ENCODE measurements at regions not wholly inside any gene's neighbourhood (a gene's known extent, or its start where the extent isn't known, plus 50 kb on each side); places are given as distances from the start of the nearest gene placed in this dataset.

- no TSS peak for BruUV-seq (replicated peaks)
- Histone ChIP-seq H3K27ac (ENCODE audit: low read length) (no peak overlapping the region), H3K4me3 (ENCODE audit: low read depth in 2 of 2, low read length in 2 of 2) (no peak overlapping the region), H3K9me3 (ENCODE audit: control insufficient read depth, insufficient read depth, low read depth, low read length) (no peaks in the 10 kb centered on the region), H3K36me3 (ENCODE audit: control insufficient read depth, insufficient read depth, low read length) (no peaks in the 10 kb centered on the region), H3K4me1 (ENCODE audit: control insufficient read depth, insufficient read depth, low read length) (no peaks in the 10 kb centered on the region), H3K27me3 (ENCODE audit: control insufficient read depth, insufficient read depth, low read length) (no peaks in the 10 kb centered on the region)
- DNase-seq (ENCODE audit: low read depth, low spot score) = no peak
- ATAC-seq = no peak
- CTCF ChIA-PET = no interaction called here
- intact Hi-C loops (cut with micrococcal nuclease; ENCODE audit: unreplicated experiment) (no loop called here), in situ Hi-C loops (cut with HindIII; ENCODE audit: low pct_unique_long_range_greater_than_20kb, low sequenced_read_pairs) (no loop called here)
- POLR2A ChIA-PET = no interaction called here
- TF ChIP-seq POLR2AphosphoS5 (IDR thresholded peaks at IDR 0.05; ENCODE audit: low read depth, low read length) (no peak), TCF7L2 (IDR thresholded peaks at IDR 0.05; ENCODE audit: low read depth, low read length) (no peak), REST (IDR thresholded peaks at IDR 0.05; ENCODE audit: insufficient read depth in 1 of 2, low read depth in 2 of 2, low read length in 1 of 2) (no peak), CTCF (IDR thresholded peaks at IDR 0.05) (no peak), SIN3A (IDR thresholded peaks at IDR 0.05; ENCODE audit: borderline replicate concordance, insufficient read depth, low read depth, low read length) (no peak)
These were observed 787.8 kb downstream of the STIM2 start for GRCh38 chr4:27648416-27648815.

- Histone ChIP-seq H3K4me1 (ENCODE audit: control insufficient read depth, insufficient read depth, low read length) (no peaks in the 10 kb centered on the region), H3K4me3 (ENCODE audit: low read depth in 2 of 2, low read length in 2 of 2) (no peak overlapping the region), H3K27me3 (ENCODE audit: control insufficient read depth, insufficient read depth, low read length) (no peaks in the 10 kb centered on the region), H3K36me3 (ENCODE audit: control insufficient read depth, insufficient read depth, low read length) (no peaks in the 10 kb centered on the region), H3K27ac (ENCODE audit: low read length) (no peak overlapping the region), H3K9me3 (ENCODE audit: control insufficient read depth, insufficient read depth, low read depth, low read length) (no peaks in the 10 kb centered on the region)
- POLR2A ChIA-PET = no interaction called here
- CTCF ChIA-PET = no interaction called here
- no peak for ATAC-seq
- TF ChIP-seq SIN3A (IDR thresholded peaks at IDR 0.05; ENCODE audit: borderline replicate concordance, insufficient read depth, low read depth, low read length) = no peak
- TF ChIP-seq CTCF (IDR thresholded peaks at IDR 0.05) = no peak
- TF ChIP-seq REST (IDR thresholded peaks at IDR 0.05; ENCODE audit: insufficient read depth in 1 of 2, low read depth in 2 of 2, low read length in 1 of 2) = no peak
- TF ChIP-seq TCF7L2 (IDR thresholded peaks at IDR 0.05; ENCODE audit: low read depth, low read length) = no peak
- TF ChIP-seq POLR2AphosphoS5 (IDR thresholded peaks at IDR 0.05; ENCODE audit: low read depth, low read length) = no peak
- BruUV-seq (replicated peaks) = no TSS peak
- intact Hi-C loops (cut with micrococcal nuclease; ENCODE audit: unreplicated experiment) = loop anchor here (10.0 kb wide), 1 partner anchor 618 kb away; no protein-coding TSS in a partner anchor
- in situ Hi-C loops (cut with HindIII; ENCODE audit: low pct_unique_long_range_greater_than_20kb, low sequenced_read_pairs) = no loop called here
- no peak for DNase-seq (ENCODE audit: low read depth, low spot score)
These were observed 801.8 kb downstream of the STIM2 start for GRCh38 chr4:27662426-27662825.

Measured in Panc1 (cell line).